ENCODE measurements at regions not wholly inside any gene's neighbourhood (a gene's known extent, or its start where the extent isn't known, plus 50 kb on each side); places are given as distances from the start of the nearest gene placed in this dataset.

- no peak for DNase-seq
Measured at GRCh38 chr15:26374806-26375205, 398.1 kb downstream of the GABRB3 start.

DNA sequence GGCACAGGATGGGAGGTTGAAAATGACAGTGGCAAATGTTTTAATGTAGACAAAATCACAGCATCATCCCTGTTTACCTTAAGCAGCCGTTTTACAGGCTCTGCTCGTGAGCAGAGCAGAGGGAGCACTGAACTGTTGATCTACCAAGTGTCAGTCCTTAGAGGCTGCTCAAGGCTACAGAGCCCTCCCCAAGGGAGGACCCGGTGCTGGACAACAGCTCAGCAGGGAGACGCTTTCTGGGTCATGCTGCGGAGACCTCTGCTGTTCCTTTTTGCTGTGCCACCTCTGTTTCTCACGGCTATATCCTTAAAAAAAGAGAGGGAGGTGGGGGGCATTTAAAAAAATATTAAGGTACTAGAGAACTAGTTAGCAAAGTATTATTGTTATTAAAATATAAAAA, 400.2 kb downstream of the GABRB3 start:
- DNase-seq = no peak

DNA sequence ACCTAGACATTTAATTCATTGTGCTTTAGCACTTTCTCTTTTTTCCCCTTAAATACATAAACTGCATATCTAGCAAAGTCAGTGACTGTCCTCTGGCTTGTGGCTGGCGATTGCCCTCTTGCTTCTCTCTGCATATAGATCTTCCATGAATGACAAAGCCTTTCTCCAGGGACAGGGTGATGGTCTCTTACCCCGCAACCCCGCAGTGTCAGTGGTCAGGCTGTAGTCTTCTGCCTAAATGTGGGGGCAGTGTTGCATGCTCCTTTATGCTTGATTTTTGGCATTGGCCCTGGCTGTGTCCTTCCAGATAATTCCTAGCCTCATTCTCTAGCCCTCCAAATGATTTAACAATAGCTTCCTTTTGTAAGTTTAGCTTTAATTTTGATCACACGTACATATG, 407.8 kb downstream of the GABRB3 start:
- DNase-seq = no peak

- no peak for DNase-seq
Measured at GRCh38 chr15:26359855-26360254, 413.0 kb downstream of the GABRB3 start.

GRCh38 chr15:26358708-26359107, 414.2 kb downstream of the GABRB3 start:
- no peak for DNase-seq

DNA sequence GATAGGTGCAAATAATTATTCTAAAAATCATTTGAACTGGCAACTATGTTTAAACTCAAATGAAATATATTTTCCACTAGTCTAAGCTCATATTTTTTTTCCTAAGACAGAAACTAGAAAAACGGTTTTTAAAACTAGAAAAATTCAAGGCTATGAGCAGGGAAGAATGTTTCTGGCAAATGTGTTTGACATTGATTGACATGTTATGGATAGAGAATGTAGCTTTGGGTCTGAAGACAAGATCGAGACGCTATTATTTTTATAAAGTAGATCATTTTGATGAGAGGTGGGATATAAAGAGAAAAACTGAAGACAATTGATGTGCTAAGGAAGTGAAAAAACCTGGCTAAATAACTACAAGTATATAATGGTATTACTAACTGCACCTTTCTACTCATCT, 415.2 kb downstream of the GABRB3 start:
- DNase-seq = no peak

DNA sequence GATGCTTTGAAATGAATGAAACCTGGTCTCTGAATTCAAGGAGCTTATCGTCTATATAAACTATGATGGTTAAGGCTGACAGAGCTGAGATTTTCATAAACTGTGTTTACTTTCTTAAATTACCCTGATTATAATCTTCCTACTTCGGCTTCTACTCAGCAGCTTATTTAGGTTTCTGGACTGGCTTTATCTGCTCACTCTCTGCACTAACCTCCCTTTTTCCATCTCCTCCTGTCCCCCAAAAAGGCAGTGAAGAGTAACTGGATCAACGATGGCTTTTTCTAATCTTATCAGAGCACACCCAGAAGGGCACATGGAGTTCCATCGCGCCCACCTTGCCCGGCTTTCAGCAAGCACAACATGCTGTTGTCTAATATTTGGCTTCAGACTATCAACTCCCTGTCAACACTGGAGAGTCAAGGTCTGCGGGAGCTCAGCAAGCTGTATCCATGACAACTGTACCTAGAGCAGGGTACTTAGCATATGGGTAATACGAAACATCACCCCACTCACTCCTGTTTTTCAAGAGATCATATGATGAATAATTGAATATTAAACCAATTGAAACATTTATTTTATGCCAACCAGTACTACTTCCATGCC, 417.3 kb downstream of the GABRB3 start:
- no peak for DNase-seq

GRCh38 chr15:26352909-26353308, 420.0 kb downstream of the GABRB3 start:
- DNase-seq = no peak

- no peak for DNase-seq
Measured at GRCh38 chr15:26352406-26352805, 420.5 kb downstream of the GABRB3 start.

GRCh38 chr15:26325495-26325894, 447.4 kb downstream of the GABRB3 start:
- DNase-seq = no peak

GRCh38 chr15:26323566-26323965, 449.3 kb downstream of the GABRB3 start:
- no peak for DNase-seq

DNA sequence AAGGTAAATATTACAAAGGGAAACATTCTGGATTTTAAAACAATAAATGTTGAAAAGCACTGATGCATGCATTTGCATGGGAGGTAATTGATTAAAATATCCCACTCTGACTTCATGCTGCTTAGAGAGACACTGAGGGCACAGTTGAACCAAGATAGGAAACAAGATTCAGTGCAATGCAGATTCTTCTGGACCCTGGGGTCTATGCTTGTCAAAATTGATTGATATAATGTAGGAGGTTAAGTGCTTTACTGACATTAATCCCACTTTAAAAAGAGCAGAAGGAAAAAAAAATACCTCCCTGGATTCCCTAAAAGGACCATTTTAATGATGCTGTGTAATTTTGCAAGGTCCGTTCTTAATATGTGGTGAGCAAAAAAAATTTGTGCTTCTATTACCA, 454.2 kb downstream of the GABRB3 start:
- no peak for DNase-seq

- DNase-seq = no peak
Measured at GRCh38 chr15:26314577-26314976, 451.4 kb upstream of the ATP10A start.

DNA sequence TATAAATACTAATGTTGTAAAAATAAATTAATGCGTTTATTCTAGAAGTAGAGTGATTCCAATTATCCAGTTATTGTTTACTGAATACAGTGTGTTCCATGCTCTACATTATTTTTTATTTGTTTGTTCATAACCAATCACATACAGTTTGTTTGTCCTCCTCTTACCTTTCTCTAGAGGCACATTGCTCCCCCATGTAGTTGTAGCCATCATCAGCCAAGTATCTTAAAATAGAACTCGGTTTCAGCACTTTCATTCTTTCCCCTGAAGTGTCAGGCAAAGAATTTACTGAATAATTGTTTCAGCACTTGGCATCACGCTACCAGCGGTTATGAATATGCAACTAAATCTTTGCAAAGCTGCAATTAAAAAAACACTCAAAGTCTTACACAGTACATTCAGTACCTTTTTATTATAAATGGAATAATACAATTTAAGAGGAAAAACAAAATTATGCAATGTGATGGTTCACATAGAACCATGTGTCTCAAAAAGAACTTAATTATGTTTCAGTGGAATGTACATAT, 448.6 kb upstream of the ATP10A start:
- no peak for DNase-seq

DNA sequence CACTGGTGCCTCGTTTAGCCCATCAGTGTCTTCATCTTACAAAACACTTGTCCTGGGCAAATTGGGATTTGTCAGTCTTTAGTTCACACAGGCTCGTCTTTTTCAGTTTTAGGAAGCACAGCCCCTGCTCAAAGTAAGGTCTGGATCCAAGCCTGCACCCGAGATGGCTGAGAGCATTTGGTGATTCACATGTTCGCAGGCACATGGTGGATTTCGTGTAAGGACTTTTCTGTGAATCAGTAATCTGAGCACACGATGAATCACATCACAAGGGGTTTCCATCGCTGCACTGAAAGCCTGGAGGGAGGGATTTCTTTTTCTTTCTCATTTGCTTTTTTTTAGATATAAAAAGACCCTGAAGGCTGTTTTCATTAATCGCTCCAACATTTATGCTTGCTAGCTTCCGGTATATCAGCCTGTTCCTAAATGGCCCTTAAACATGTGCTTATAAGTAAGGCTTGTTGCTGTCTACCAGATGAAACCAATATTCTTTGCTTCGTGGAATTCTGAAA, 435.6 kb upstream of the ATP10A start:
- peak; percentile 11 for DNase-seq

GRCh38 chr15:26298010-26298658, 435.0 kb upstream of the ATP10A start:
- DNase-seq = no peak

GRCh38 chr15:26295336-26296085, 432.4 kb upstream of the ATP10A start:
- DNase-seq = no peak

DNA sequence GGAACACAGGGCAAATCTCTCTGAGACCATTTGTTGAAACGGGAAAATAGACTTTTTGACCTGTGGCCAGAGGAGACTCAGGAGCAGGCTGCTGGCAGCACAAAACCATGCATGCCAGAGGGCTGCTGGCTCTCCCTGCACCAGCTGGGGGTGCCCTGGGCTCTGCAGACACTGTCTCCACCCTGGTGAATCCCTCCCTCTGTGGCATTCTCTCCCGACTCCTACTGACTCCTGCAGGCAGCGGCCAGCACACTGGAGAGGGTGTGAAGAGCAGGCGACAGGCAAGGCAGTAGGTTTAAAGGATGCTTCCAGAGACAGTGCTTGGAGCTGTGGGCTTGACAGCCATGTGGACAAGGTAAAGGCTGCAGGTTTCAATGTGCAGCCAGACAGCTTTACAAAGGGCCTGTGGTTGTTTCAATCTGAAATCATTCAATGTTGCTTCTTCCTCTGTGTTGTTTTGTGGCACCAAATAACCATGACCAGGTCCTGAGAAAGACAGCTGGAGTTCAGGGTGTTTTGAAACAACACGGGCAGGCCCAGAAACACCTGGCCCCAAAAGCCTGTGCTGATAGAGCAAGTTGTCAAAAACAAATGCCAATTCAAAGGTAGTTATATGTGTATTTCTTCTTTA, 431.0 kb upstream of the ATP10A start:
- DNase-seq = no peak

DNA sequence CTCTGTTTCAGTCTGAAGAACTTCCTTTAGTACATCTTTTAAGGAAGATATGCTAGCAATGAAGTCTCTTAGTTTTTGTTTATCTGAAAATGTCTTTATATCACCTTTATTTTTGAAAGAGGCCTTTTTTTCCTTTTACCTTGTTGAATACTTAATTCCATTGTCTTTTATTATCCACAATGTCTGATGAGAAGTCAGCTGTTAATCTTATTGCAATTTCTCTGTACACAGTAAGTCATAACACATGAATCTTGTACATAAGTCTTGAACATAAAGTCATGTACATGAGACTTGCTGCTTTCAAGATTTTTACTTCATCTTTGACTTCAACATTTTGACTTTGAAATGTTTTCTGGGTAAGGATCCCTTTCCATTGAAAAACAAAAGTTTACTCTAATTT, 424.3 kb upstream of the ATP10A start:
- no peak for DNase-seq

DNA sequence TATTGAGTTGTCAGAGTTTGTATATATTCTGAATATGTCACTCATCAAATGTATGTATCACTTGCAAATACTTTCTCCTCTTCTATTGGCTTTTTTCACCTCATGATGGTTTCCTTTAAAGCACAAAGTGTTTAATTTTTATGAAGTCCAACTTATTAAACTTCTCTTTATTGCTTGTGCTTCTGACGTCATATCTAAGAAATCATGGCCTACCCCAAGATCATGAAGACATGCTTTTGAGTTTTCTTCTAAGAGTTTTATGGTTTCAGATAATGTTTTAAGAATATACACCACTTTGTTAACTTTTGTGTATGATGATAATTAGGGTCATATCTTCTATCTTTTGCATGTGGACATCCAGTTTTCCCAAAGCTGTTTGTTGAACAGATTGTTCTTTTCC, 417.2 kb upstream of the ATP10A start:
- DNase-seq = no peak

DNA sequence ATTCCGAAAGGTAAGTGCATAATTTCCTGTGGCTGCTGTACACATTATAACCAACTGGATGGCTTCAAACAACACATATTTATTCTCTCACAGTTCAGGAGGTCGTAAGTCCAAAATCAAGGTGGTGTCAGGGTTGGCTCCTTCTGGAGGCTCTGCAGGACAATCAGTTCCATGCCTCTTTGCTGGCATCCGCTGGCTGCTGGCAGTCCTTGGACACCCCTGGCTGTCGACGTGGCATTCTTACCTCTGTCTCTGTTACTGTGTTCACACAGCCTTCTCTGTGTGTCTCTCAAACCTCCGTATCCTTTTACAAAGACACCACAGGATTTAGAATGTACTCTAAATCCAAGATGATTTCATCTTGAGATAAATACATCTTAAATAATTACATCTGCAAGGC, 398.8 kb upstream of the ATP10A start:
- DNase-seq = no peak

- DNase-seq = peak; percentile 22
Measured at GRCh38 chr15:26261413-26261812, 398.3 kb upstream of the ATP10A start.

GRCh38 chr15:26260517-26261133, 397.5 kb upstream of the ATP10A start:
- peak; percentile 46 for DNase-seq

Measured in fibroblast of skin of back (primary cell).